ENCODE measurements at regions not wholly inside any gene's neighbourhood (a gene's known extent, or its start where the extent isn't known, plus 50 kb on each side); places are given as distances from the start of the nearest gene placed in this dataset.

- H3K36me3 ChIP-seq, result no peaks in the 10 kb centered on the region
- WGBS, 2 donors, result 93 to 97% methylated on average over 1 of the region's 1 CpG
- peaks cover 0 to 24% (median 0%) of the 10 kb centered on the region in 4 donors for H3K4me1 ChIP-seq
- peaks cover 0 to 4% (median 2%) of the 10 kb centered on the region in 4 donors for H3K9me3 ChIP-seq
- no peak for DNase-seq (ENCODE audit: low spot score in 2 of 2)
- no peaks in the 10 kb centered on the region for H3K27me3 ChIP-seq
- TF ChIP-seq EP300 (IDR thresholded peaks at IDR 0.05), result no peak
- no peak for TF ChIP-seq POLR2A (IDR thresholded peaks at IDR 0.05)
- TF ChIP-seq CTCF (IDR thresholded peaks at IDR 0.05), result no peak
- H3K27ac ChIP-seq, result no peak overlapping the region
- no peak overlapping the region for H3K4me3 ChIP-seq
These were observed 225.6 kb upstream of the HES1 start for GRCh38 chr3:193910310-193910709.

GRCh38 chr3:193910886-193911738 lies 224.8 kb upstream of the HES1 start:
- Histone ChIP-seq H3K36me3 (no peaks in the 10 kb centered on the region), H3K27ac (no peak overlapping the region), H3K9me3 (peaks cover 0 to 4% (median 2%) of the 10 kb centered on the region in 4 donors), H3K4me3 (no peak overlapping the region), H3K4me1 (peaks cover 0 to 18% (median 0%) of the 10 kb centered on the region in 4 donors), H3K27me3 (no peaks in the 10 kb centered on the region)
- WGBS, 2 donors, result 44 to 49% methylated on average over 9 of the region's 9 CpGs
- DNase-seq (ENCODE audit: low spot score in 2 of 2), result no peak
- TF ChIP-seq POLR2A (IDR thresholded peaks at IDR 0.05) (no peak), CTCF (IDR thresholded peaks at IDR 0.05) (no peak), EP300 (IDR thresholded peaks at IDR 0.05) (no peak)

GRCh38 chr3:193911784-193912340 lies 224.1 kb upstream of the HES1 start:
- no peak overlapping the region for H3K27ac ChIP-seq
- no peak for DNase-seq (ENCODE audit: low spot score in 2 of 2)
- 84 to 88% methylated on average over 12 of the region's 12 CpGs for WGBS, 2 donors

GRCh38 chr3:193912621-193913178 lies 223.2 kb upstream of the HES1 start:
- WGBS, 2 donors, result 92 to 93% methylated on average over 2 of the region's 2 CpGs
- DNase-seq (ENCODE audit: low spot score in 2 of 2), result no peak
- H3K36me3 ChIP-seq, result no peaks in the 10 kb centered on the region

More at GRCh38 chr3:193911784-193912340, 224.1 kb upstream of the HES1 start:
- Histone ChIP-seq H3K4me3 (no peak overlapping the region), H3K4me1 (peaks cover 0 to 13% (median 0%) of the 10 kb centered on the region in 4 donors), H3K9me3 (peaks cover 0 to 4% (median 2%) of the 10 kb centered on the region in 4 donors), H3K27me3 (no peaks in the 10 kb centered on the region), H3K36me3 (no peaks in the 10 kb centered on the region)
- TF ChIP-seq POLR2A (IDR thresholded peaks at IDR 0.05) (no peak), EP300 (IDR thresholded peaks at IDR 0.05) (no peak), CTCF (IDR thresholded peaks at IDR 0.05) (no peak)

More at GRCh38 chr3:193912621-193913178, 223.2 kb upstream of the HES1 start:
- TF ChIP-seq CTCF (IDR thresholded peaks at IDR 0.05) (no peak), EP300 (IDR thresholded peaks at IDR 0.05) (no peak), POLR2A (IDR thresholded peaks at IDR 0.05) (no peak)
- H3K9me3 ChIP-seq, result peaks cover 0 to 4% (median 2%) of the 10 kb centered on the region in 4 donors
- no peak overlapping the region for H3K27ac ChIP-seq
- no peak overlapping the region for H3K4me3 ChIP-seq
- H3K4me1 ChIP-seq, result peaks cover 0 to 13% (median 0%) of the 10 kb centered on the region in 4 donors
- no peaks in the 10 kb centered on the region for H3K27me3 ChIP-seq
